ENCODE measurements at regions not wholly inside any gene's neighbourhood (a gene's known extent, or its start where the extent isn't known, plus 50 kb on each side); places are given as distances from the start of the nearest gene placed in this dataset.

DNA sequence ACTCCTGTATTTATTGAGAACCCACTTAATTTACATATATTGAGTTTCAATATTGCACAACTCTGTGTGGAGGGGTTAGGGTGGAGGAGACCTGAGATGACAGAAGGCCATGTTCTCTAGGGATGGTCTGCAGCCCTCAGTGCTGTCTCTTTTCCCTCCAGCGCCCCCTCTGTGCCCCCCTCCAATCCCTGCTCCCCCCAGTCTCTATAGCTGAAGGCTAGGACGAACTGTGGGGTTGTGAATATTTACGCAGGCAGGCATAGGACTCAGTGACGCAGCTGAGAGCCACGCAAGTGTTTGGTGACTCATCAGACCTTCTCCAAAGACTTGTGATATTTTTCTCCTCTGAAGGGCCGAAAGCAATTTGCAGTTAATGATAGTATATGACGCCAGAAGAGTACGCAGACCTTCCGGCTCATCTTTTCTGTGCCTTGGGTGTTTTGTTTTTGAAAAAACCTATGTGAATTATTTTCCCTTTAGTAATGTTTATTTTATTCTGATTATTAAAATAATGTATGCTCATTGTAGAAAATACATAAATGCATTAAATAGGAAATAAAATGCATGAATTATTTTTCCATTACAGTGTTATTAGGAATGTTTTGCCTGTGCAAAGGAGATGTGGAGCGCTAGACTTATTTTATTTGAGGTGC is 85.3 kb downstream of the SLC25A47 start:
- no peak overlapping the region for H3K9ac ChIP-seq (ENCODE audit: low read length in 2 of 2)
- H3K4me1 ChIP-seq (ENCODE audit: control insufficient read depth, insufficient read depth, low read length), result peaks cover 8% of the 10 kb centered on the region
- H3K36me3 ChIP-seq (ENCODE audit: control insufficient read depth in 2 of 2, insufficient read depth in 2 of 2, low read length in 2 of 2), result no peaks in the 10 kb centered on the region
- H3K4me3 ChIP-seq (ENCODE audit: low read length in 2 of 2), result no peak overlapping the region
- H3K27ac ChIP-seq (ENCODE audit: low read length), result no peak overlapping the region
- no peaks in the 10 kb centered on the region for H3K9me3 ChIP-seq (ENCODE audit: control insufficient read depth in 2 of 2, low read length in 2 of 2)
- no peaks in the 10 kb centered on the region for H3K27me3 ChIP-seq (ENCODE audit: control insufficient read depth in 1 of 2, insufficient read depth in 2 of 2, low read length in 2 of 2)

DNA sequence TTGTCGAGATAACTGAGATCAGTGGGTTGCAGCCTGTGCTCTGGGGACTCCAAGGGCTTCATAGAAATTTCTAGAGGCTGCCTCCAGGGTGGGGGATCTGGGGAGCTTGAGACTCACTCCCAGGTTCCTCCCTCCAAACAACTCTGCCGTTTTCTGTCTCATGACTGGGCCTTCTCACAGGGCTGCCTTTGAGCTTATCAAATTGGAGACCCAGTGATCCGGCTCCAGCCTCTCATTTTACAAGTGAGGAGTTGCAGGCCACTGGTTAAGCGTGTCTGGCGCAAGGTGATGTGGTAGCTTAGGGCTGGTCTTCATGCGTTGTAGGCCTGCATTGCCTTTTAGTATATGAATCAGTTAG is 85.8 kb downstream of the SLC25A47 start:
- Histone ChIP-seq H3K9me3 (ENCODE audit: control insufficient read depth in 2 of 2, low read length in 2 of 2) (no peaks in the 10 kb centered on the region), H3K27ac (ENCODE audit: low read length) (no peak overlapping the region)

DNA sequence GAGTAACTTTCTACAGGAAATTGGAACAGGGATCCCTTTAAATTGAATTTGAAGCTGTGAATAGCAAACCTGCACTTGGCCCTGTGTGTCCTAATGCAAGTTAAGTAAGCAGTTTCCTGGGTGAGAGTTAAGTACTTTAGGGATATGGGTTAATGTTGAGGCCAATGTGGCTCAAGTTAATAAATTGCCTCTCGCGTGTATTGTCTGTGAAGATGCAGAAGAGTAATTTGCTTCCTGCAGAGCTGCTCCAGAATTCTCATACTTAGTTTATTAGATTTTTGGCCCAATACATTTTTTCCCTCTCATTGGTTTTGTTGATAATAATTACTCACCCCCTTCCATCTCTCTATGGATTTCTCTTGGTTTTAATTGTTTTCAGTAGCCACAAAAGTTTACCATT is 86.5 kb downstream of the SLC25A47 start:
- H3K27ac ChIP-seq (ENCODE audit: low read length), result no peak overlapping the region
- H3K9ac ChIP-seq (ENCODE audit: low read length in 2 of 2), result no peak overlapping the region

More for the DNA sequence above, 85.8 kb downstream of the SLC25A47 start:
- Histone ChIP-seq H3K9ac (ENCODE audit: low read length in 2 of 2) (no peak overlapping the region), H3K36me3 (ENCODE audit: control insufficient read depth in 2 of 2, insufficient read depth in 2 of 2, low read length in 2 of 2) (no peaks in the 10 kb centered on the region), H3K4me1 (ENCODE audit: control insufficient read depth, insufficient read depth, low read length) (peaks cover 8% of the 10 kb centered on the region), H3K27me3 (ENCODE audit: control insufficient read depth in 1 of 2, insufficient read depth in 2 of 2, low read length in 2 of 2) (no peaks in the 10 kb centered on the region), H3K4me3 (ENCODE audit: low read length in 2 of 2) (no peak overlapping the region)

DNA sequence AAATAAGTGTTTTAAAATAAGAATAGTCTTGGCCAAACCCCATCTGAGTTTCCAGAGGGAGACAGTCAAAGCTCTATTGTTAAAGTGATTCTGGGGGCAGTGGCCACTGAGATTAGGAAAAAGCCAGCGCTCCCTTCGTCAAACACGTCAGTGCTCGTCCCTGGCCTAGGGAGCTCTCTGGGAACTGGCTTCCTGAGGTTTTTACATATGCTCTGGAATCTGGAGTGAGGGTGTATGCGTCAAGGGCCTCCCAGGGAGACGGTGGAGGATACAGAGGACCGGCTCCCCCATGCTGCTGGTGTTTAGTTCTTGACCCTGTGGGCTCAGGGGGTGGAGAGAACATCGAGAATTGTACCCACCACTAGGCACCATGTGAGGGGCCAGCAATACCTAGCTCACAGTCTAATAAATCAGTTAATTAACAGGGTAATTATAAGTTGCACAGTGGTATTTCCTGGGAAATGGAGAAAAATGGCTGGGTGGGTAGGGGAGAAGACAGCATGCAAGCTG is 87.0 kb downstream of the SLC25A47 start:
- no peak overlapping the region for H3K27ac ChIP-seq (ENCODE audit: low read length)

More for the DNA sequence above, 86.5 kb downstream of the SLC25A47 start:
- H3K9me3 ChIP-seq (ENCODE audit: control insufficient read depth in 2 of 2, low read length in 2 of 2), result no peaks in the 10 kb centered on the region
- H3K4me3 ChIP-seq (ENCODE audit: low read length in 2 of 2), result no peak overlapping the region
- no peaks in the 10 kb centered on the region for H3K27me3 ChIP-seq (ENCODE audit: control insufficient read depth in 1 of 2, insufficient read depth in 2 of 2, low read length in 2 of 2)
- peaks cover 8% of the 10 kb centered on the region for H3K4me1 ChIP-seq (ENCODE audit: control insufficient read depth, insufficient read depth, low read length)
- H3K36me3 ChIP-seq (ENCODE audit: control insufficient read depth in 2 of 2, insufficient read depth in 2 of 2, low read length in 2 of 2), result no peaks in the 10 kb centered on the region

DNA sequence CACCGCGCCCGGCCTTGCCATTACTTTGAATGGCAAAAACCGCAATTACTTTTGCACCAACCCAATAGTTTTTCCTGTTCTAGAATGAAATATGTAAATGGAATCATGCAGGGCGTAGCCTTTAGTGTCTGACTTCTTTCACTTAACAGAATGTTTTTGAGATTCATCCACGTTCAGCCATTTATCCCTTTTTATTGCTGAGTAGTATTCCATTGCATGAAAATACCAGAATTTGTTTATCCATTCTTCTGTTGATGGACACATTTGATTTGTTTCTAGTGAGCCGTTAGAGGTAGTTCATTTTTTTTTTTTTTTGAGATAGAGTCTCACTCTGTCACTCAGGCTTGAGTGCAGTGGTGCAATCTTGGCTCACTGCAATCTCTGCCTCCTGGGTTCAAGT is 90.6 kb downstream of the SLC25A47 start:
- peaks cover 2% of the 10 kb centered on the region for H3K4me1 ChIP-seq (ENCODE audit: control insufficient read depth, insufficient read depth, low read length)
- H3K27me3 ChIP-seq (ENCODE audit: control insufficient read depth in 1 of 2, insufficient read depth in 2 of 2, low read length in 2 of 2), result no peaks in the 10 kb centered on the region
- no peak overlapping the region for H3K27ac ChIP-seq (ENCODE audit: low read length)
- H3K9me3 ChIP-seq (ENCODE audit: control insufficient read depth in 2 of 2, low read length in 2 of 2), result no peaks in the 10 kb centered on the region
- no peaks in the 10 kb centered on the region for H3K36me3 ChIP-seq (ENCODE audit: control insufficient read depth in 2 of 2, insufficient read depth in 2 of 2, low read length in 2 of 2)
- H3K4me3 ChIP-seq (ENCODE audit: low read length in 2 of 2), result no peak overlapping the region
- no peak overlapping the region for H3K9ac ChIP-seq (ENCODE audit: low read length in 2 of 2)

More for the DNA sequence above, 87.0 kb downstream of the SLC25A47 start:
- H3K4me3 ChIP-seq (ENCODE audit: low read length in 2 of 2), result no peak overlapping the region
- H3K4me1 ChIP-seq (ENCODE audit: control insufficient read depth, insufficient read depth, low read length), result peaks cover 8% of the 10 kb centered on the region
- no peaks in the 10 kb centered on the region for H3K36me3 ChIP-seq (ENCODE audit: control insufficient read depth in 2 of 2, insufficient read depth in 2 of 2, low read length in 2 of 2)
- no peak overlapping the region for H3K9ac ChIP-seq (ENCODE audit: low read length in 2 of 2)
- H3K27me3 ChIP-seq (ENCODE audit: control insufficient read depth in 1 of 2, insufficient read depth in 2 of 2, low read length in 2 of 2), result no peaks in the 10 kb centered on the region
- no peaks in the 10 kb centered on the region for H3K9me3 ChIP-seq (ENCODE audit: control insufficient read depth in 2 of 2, low read length in 2 of 2)

DNA sequence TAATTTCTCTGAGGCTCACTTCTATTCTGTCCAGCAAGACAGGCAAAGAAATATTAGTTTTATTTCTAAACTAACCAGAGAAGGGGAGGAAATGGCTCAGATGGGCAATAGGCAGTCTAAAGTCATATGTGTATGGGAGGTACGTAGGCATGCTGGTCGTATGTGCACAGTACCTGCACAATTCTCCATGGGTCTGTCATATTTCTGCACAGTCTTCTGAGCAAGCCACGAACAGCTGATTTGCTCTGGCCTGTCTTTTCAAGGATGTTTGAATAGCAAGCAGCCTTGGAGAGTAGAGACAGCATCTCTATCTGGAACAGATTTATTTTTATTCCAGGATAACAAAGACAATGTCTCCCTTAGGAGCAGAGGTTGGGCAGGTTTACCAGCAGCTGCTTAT is 92.1 kb downstream of the SLC25A47 start:
- Histone ChIP-seq H3K9me3 (ENCODE audit: control insufficient read depth in 2 of 2, low read length in 2 of 2) (no peaks in the 10 kb centered on the region), H3K4me1 (ENCODE audit: control insufficient read depth, insufficient read depth, low read length) (no peaks in the 10 kb centered on the region), H3K27me3 (ENCODE audit: control insufficient read depth in 1 of 2, insufficient read depth in 2 of 2, low read length in 2 of 2) (no peaks in the 10 kb centered on the region), H3K27ac (ENCODE audit: low read length) (no peak overlapping the region), H3K4me3 (ENCODE audit: low read length in 2 of 2) (no peak overlapping the region), H3K9ac (ENCODE audit: low read length in 2 of 2) (no peak overlapping the region), H3K36me3 (ENCODE audit: control insufficient read depth in 2 of 2, insufficient read depth in 2 of 2, low read length in 2 of 2) (no peaks in the 10 kb centered on the region)

DNA sequence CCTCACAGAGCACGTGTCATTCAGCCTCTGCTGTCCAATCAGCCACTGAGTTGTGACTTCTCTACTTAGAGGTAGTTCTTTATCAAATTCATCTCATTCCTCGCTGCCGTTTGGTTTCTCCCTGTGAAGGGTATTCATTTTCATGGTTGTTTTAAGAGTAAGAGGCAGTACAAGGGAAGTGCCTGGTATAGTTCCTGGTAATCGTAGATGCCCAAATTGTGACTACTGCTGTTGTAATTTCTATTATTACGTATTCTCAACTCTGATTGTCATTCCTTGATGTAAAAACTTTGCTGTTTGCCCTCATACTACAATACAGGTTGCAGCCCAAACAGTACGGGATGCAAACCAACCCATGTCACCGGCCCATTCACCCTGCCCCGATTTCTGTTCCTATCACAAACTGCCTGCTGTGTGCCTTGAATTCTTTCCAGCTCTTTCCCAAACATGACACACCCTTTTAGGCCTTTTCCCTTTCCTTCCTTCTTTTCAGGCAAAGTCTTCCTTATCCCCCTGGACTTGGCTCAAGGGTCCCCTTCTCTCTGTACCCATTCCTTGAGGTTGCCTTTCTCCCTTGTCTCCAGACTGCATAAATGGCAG is 93.0 kb downstream of the SLC25A47 start:
- no peaks in the 10 kb centered on the region for H3K9me3 ChIP-seq (ENCODE audit: control insufficient read depth in 2 of 2, low read length in 2 of 2)
- H3K4me1 ChIP-seq (ENCODE audit: control insufficient read depth, insufficient read depth, low read length), result no peaks in the 10 kb centered on the region
- H3K27ac ChIP-seq (ENCODE audit: low read length), result no peak overlapping the region
- no peaks in the 10 kb centered on the region for H3K27me3 ChIP-seq (ENCODE audit: control insufficient read depth in 1 of 2, insufficient read depth in 2 of 2, low read length in 2 of 2)
- H3K9ac ChIP-seq (ENCODE audit: low read length in 2 of 2), result no peak overlapping the region
- H3K4me3 ChIP-seq (ENCODE audit: low read length in 2 of 2), result no peak overlapping the region
- H3K36me3 ChIP-seq (ENCODE audit: control insufficient read depth in 2 of 2, insufficient read depth in 2 of 2, low read length in 2 of 2), result no peaks in the 10 kb centered on the region

DNA sequence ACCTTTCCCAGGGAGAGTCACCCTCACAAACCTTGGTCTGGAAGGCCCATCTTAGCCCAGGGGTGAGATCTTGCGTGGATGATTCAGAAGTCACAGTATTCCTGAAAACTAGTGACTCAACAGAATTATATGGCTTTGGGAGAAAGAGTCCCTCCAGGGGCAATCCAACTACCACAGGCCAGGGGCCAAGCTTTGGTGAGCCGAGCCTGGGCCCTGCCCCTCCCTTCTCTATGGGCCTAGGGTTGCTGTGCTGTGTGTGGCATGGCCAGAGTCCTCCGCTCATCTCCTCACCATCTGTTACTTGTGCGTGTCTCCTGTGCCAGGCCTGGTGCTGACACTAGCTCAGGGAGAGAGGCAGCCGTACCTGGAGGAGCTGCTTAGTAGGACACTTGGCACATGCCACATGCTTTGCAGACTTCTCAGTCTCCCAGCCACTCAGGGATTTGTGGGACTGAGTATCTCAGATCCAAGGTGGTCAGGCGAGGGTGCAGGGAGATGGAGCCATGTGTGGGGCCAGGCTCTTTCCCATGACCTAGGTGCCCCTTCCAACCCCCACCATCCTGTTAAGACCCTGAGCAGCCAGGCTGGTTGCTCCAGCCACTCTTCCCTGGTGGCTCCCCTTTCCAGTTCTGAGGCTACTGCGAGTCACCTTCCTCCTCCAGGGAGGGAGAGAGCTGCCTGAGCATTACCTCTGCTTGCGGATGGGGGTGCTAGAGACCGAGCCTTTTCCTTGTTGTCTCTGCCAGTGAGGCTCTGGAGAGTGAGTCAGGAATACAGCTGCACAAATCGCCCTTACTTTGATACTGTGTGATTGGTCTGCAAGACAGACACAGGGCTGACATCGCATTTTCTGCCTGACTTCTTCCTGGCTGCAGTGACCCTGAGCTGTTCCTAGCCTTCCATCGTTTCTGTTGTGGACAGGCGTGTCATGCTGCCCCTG is 94.1 kb downstream of the SLC25A47 start:
- H3K9ac ChIP-seq (ENCODE audit: low read length in 2 of 2), result no peak overlapping the region

DNA sequence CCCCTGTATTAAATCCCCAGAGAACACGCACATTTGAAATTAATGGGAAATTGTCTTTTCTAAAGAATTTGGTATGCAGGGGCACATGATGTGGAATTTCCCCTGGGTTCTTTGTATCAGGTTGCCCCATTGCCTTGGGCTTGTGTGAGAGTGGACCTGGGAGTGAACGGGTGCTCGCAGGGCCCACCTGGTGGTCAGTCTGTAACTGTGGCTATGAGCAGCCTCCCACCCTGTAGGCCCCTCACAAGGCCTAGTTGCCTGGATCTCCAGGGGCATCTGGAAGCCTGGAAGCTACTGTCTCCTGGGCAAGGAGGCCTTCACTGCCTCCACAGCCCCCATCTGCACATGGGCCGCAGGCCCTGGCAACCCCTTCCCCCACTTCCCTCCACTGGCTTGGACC is 96.7 kb downstream of the SLC25A47 start:
- H3K9me3 ChIP-seq (ENCODE audit: control insufficient read depth in 2 of 2, low read length in 2 of 2), result no peaks in the 10 kb centered on the region
- no peak overlapping the region for H3K4me3 ChIP-seq (ENCODE audit: low read length in 2 of 2)
- no peaks in the 10 kb centered on the region for H3K27me3 ChIP-seq (ENCODE audit: control insufficient read depth in 1 of 2, insufficient read depth in 2 of 2, low read length in 2 of 2)
- no peak overlapping the region for H3K27ac ChIP-seq (ENCODE audit: low read length)
- H3K4me1 ChIP-seq (ENCODE audit: control insufficient read depth, insufficient read depth, low read length), result no peaks in the 10 kb centered on the region
- H3K9ac ChIP-seq (ENCODE audit: low read length in 2 of 2), result no peak overlapping the region
- no peaks in the 10 kb centered on the region for H3K36me3 ChIP-seq (ENCODE audit: control insufficient read depth in 2 of 2, insufficient read depth in 2 of 2, low read length in 2 of 2)

More for the DNA sequence above, 94.1 kb downstream of the SLC25A47 start:
- H3K4me3 ChIP-seq (ENCODE audit: low read length in 2 of 2), result no peak overlapping the region
- H3K9me3 ChIP-seq (ENCODE audit: control insufficient read depth in 2 of 2, low read length in 2 of 2), result no peaks in the 10 kb centered on the region
- H3K36me3 ChIP-seq (ENCODE audit: control insufficient read depth in 2 of 2, insufficient read depth in 2 of 2, low read length in 2 of 2), result no peaks in the 10 kb centered on the region
- no peaks in the 10 kb centered on the region for H3K4me1 ChIP-seq (ENCODE audit: control insufficient read depth, insufficient read depth, low read length)
- H3K27ac ChIP-seq (ENCODE audit: low read length), result no peak overlapping the region
- H3K27me3 ChIP-seq (ENCODE audit: control insufficient read depth in 1 of 2, insufficient read depth in 2 of 2, low read length in 2 of 2), result no peaks in the 10 kb centered on the region

DNA sequence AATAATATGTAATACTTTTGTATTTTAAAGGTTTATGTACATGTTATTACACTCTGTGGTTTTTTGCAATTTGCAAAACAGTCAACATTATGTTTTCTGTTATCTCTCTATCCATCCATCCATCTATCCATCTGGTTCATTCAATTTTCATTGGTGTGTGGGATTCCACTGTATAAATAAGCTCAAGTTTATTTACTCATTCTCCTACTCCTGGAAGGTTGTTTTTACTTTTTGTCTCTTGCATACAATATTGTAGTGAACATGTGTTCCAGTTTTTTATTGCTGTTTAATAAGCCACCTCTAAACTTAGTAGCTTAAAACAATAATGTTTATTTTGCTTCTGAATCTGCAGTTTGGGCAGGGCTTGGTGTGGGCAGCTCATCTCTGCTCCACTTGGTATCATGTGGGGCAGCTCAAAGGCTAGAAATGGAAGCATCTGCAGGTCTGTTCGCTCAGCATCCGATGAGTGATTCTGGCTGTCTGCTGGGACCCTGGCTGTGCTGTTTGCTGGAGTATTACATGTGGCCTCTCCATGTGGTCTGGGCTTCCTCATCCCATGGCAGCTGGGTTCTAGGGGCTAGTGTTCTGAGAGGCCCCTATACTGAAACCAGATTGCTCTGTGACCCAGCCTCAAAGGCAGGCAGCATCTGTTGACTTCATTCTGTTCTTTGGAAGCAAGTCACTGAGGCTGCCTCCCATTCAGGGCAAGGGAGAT is 98.8 kb downstream of the SLC25A47 start:
- H3K4me1 ChIP-seq (ENCODE audit: control insufficient read depth, insufficient read depth, low read length), result peaks cover 2% of the 10 kb centered on the region
- H3K4me3 ChIP-seq (ENCODE audit: low read length in 2 of 2), result no peak overlapping the region
- no peak overlapping the region for H3K9ac ChIP-seq (ENCODE audit: low read length in 2 of 2)
- H3K27ac ChIP-seq (ENCODE audit: low read length), result no peak overlapping the region
- H3K36me3 ChIP-seq (ENCODE audit: control insufficient read depth in 2 of 2, insufficient read depth in 2 of 2, low read length in 2 of 2), result no peaks in the 10 kb centered on the region
- no peaks in the 10 kb centered on the region for H3K27me3 ChIP-seq (ENCODE audit: control insufficient read depth in 1 of 2, insufficient read depth in 2 of 2, low read length in 2 of 2)
- no peaks in the 10 kb centered on the region for H3K9me3 ChIP-seq (ENCODE audit: control insufficient read depth in 2 of 2, low read length in 2 of 2)
